HCT116 (cell line): ENCODE measurements at regions not wholly inside any gene's neighbourhood (a gene's known extent, or its start where the extent isn't known, plus 50 kb on each side); places are given as distances from the start of the nearest gene placed in this dataset.

Source experiments
- ATAC-seq: fragments of 200-7000 bp; cut with Tn5 transposase; 2 replicates; pipeline ENCODE4 v1.9.1; 2020; ENCODE audit warnings: mild to moderate bottlenecking, moderate library complexity
- BruUV-seq: library from RNA; stranded (reverse); fragments of 400-500 nt; replicated peaks from 2 replicates; lab custom pipeline; 2021; lab: Mats Ljungman, UMichigan
- CTCF ChIA-PET: fragments of 300-600 bp; sonication (Branson Sonifier 250); formaldehyde crosslinking; loops from one replicate; lab custom pipeline; 2021; ENCODE audit warnings: antibody characterized with exemption; lab: Charles Lee
- POLR2A ChIA-PET: fragments of 300-600, 350-600 bp; sonication (Branson Sonifier 250); formaldehyde crosslinking; loops from one replicate; lab custom pipeline; 2021; ENCODE audit warnings: antibody characterized with exemption; lab: Charles Lee
- RAD21 ChIA-PET, 2 experiments: fragments of 300-600 bp; sonication (Branson Sonifier 250); formaldehyde crosslinking; loops; one replicate each; lab custom pipeline; 2023; ENCODE audit warnings: low total read pairs in 2 of 2; ENCODE audit not compliant: uncharacterized antibody in 2 of 2, unreplicated experiment in 2 of 2, low non-redundant PET in 1 of 2; lab: Charles Lee
- DNase-seq: peaks from one replicate; pipeline ENCODE4 v3.0.0-alpha.2; 2010; ENCODE audit warnings: low read depth, low spot score
- H2AFZ ChIP-seq: fragments of 200-600 bp; shearing (Covaris generic), sonication (generic); 2 replicates; pipeline ENCODE4 v1.6.1; 2017; ENCODE audit warnings: low read depth, mixed run types, mixed read lengths, antibody characterized with exemption, low read length; ENCODE audit not compliant: poor library complexity, severe bottlenecking
- H3K27ac ChIP-seq: 2 replicates; pipeline ENCODE4 v1.5.1; 2012; ENCODE audit warnings: low read depth, low read length
- H3K27me3 ChIP-seq: fragments of 200-600 bp; sonication (generic); 2 replicates; pipeline ENCODE4 v1.6.1; 2016; ENCODE audit warnings: mixed run types, low read length, mixed read lengths; ENCODE audit not compliant: insufficient read depth
- H3K36me3 ChIP-seq, 2 experiments: fragments of 200-500 bp in 1 of 2; fragments of 200-600 bp in 1 of 2; sonication (Bioruptor generic) in 1 of 2; sonication (generic) in 1 of 2; 2 replicates each; pipeline versions ENCODE4 v1.5.1 to v1.6.1; 2014 to 2016; ENCODE audit warnings: low read length in 2 of 2, inconsistent platforms in 1 of 2, mixed read lengths in 1 of 2, mixed run types in 1 of 2; ENCODE audit not compliant: insufficient read depth in 2 of 2, control insufficient read depth in 1 of 2
- H3K4me1 ChIP-seq, 2 experiments: fragments of 200-600 bp in 1 of 2; sonication (generic) in 1 of 2; 2 replicates each; pipeline versions ENCODE4 v1.5.1 to v1.6.1; 2012 to 2017; ENCODE audit warnings: low read length in 2 of 2, inconsistent platforms in 1 of 2, mild to moderate bottlenecking in 1 of 2, mixed read lengths in 1 of 2, mixed run types in 1 of 2, moderate library complexity in 1 of 2; ENCODE audit not compliant: insufficient read depth in 2 of 2, control insufficient read depth in 1 of 2
- H3K4me2 ChIP-seq: fragments of 200-600 bp; sonication (generic); 2 replicates; pipeline ENCODE4 v1.6.1; 2017; ENCODE audit warnings: mixed run types, low read length, mixed read lengths
- H3K4me3 ChIP-seq, 2 experiments: fragments of 200-600 bp in 1 of 2; sonication (generic) in 1 of 2; replicated peaks in 1 of 2; 2 replicates each; pipeline ENCODE4 v1.5.1; 2011 to 2016; ENCODE audit warnings: low read length in 2 of 2, control low read depth in 1 of 2, low read depth in 1 of 2, mild to moderate bottlenecking in 1 of 2, mixed read lengths in 1 of 2, mixed run types in 1 of 2
- H3K79me2 ChIP-seq: fragments of 200-600 bp; sonication (generic); 2 replicates; pipeline ENCODE4 v1.6.1; 2017; ENCODE audit warnings: mild to moderate bottlenecking, mixed run types, low read length, moderate library complexity, mixed read lengths; ENCODE audit not compliant: insufficient read depth
- H3K9ac ChIP-seq: fragments of 200-600 bp; sonication (generic); 2 replicates; pipeline ENCODE4 v1.6.1; 2016; ENCODE audit warnings: low read length, mixed read lengths
- H3K9me2 ChIP-seq: fragments of 200-600 bp; sonication (generic), shearing (Covaris generic); 2 replicates; pipeline ENCODE4 v1.6.1; 2017; ENCODE audit warnings: mixed run types, mild to moderate bottlenecking, moderate library complexity; ENCODE audit not compliant: insufficient read depth
- H3K9me3 ChIP-seq, 2 experiments: fragments of 200-500 bp in 1 of 2; fragments of 200-600 bp in 1 of 2; sonication (Bioruptor generic) in 1 of 2; sonication (generic) in 1 of 2; 2 replicates each; pipeline ENCODE4 v1.6.1; 2014 to 2017; ENCODE audit warnings: low read length in 2 of 2, mixed read lengths in 2 of 2, inconsistent platforms in 1 of 2, low read depth in 1 of 2, mild to moderate bottlenecking in 1 of 2, mixed run types in 1 of 2, moderate library complexity in 1 of 2; ENCODE audit not compliant: control insufficient read depth in 1 of 2, insufficient read depth in 1 of 2
- H4K20me1 ChIP-seq: fragments of 200-600 bp; sonication (generic), shearing (Covaris generic); 2 replicates; pipeline ENCODE4 v1.6.1; 2017; ENCODE audit warnings: mixed run types, mild to moderate bottlenecking, moderate library complexity; ENCODE audit not compliant: insufficient read depth
- CBX3 ChIP-seq: IDR thresholded peaks from 2 replicates; pipeline ENCODE4 v1.6.1; 2012; ENCODE audit warnings: low read depth
- CEBPB ChIP-seq: IDR thresholded peaks from 2 replicates; pipeline ENCODE4 v1.6.1; 2012; ENCODE audit warnings: low read depth
- EZH2 ChIP-seq: fragments of 200-600 bp; sonication (generic); IDR thresholded peaks from 2 replicates; pipeline ENCODE4 v1.6.1; 2017; ENCODE audit warnings: antibody characterized with exemption, mixed run types
- JUND ChIP-seq: IDR thresholded peaks from 2 replicates; pipeline ENCODE4 v1.6.1; 2012
- POLR2A ChIP-seq: IDR thresholded peaks from 2 replicates; pipeline ENCODE4 v1.7.0; 2011; ENCODE audit warnings: borderline replicate concordance; ENCODE audit not compliant: insufficient read depth, insufficient read length; ENCODE audit errors: extremely low read depth
- RAD21 ChIP-seq: IDR thresholded peaks from 2 replicates; pipeline ENCODE4 v1.6.1; 2012; ENCODE audit warnings: low read depth, mild to moderate bottlenecking
- SP1 ChIP-seq: IDR thresholded peaks from 2 replicates; pipeline ENCODE4 v1.6.1; 2012; ENCODE audit warnings: low read depth
- SRF ChIP-seq: IDR thresholded peaks from 2 replicates; pipeline ENCODE4 v1.6.1; 2012; ENCODE audit warnings: low read depth
- intact Hi-C: fragments of 100-400 bp; cut with micrococcal nuclease; formaldehyde crosslinking; loops from 2 replicates; pipeline ENCODE4 v1.10.0; 2022

DNA sequence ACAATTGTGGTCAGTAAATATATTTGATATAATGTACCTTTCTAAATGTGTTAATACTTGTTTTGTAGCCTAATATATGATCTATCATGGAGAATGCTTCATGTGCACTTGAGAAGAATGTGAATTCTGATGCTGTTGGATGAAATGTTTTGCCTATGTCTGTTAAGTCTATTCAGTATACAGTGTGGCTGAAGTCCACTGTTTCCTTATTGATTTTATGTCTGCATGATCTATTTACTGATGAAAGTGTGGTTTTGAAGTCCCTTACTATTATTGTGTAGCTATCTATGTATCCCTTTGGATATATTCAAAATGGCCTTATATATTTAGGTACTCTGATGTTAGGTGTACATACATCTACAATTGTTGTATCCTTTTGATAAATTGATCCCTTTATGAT, 515.8 kb upstream of the EPHA5 start:
- RAD21 ChIA-PET, result no interaction called here
- TF ChIP-seq CEBPB (no peak), EZH2 (no peak), RAD21 (no peak), CBX3 (no peak), POLR2A (no peak)
- TF ChIP-seq, all 23 proteins: peak for 0
- Histone ChIP-seq H3K4me3 (no peak overlapping the region), H3K79me2 (no peaks in the 10 kb centered on the region), H3K4me2 (no peak overlapping the region), H3K9ac (no peak overlapping the region), H3K9me2 (no peaks in the 10 kb centered on the region), H4K20me1 (no peaks in the 10 kb centered on the region), H3K4me1 (no peaks in the 10 kb centered on the region), H3K9me3 (peaks cover 8 to 25% of the 10 kb centered on the region in 2 experiments; a peak in 2 of 4 replicates), H2AFZ (no peak overlapping the region), H3K36me3 (no peaks in the 10 kb centered on the region), H3K27ac (no peak overlapping the region), H3K27me3 (no peaks in the 10 kb centered on the region)
- no peak for DNase-seq
- ATAC-seq, result no peak
- POLR2A ChIA-PET, result no interaction called here
- no TSS peak for BruUV-seq
- intact Hi-C loops, result no loop called here
- CTCF ChIA-PET, result no interaction called here

DNA sequence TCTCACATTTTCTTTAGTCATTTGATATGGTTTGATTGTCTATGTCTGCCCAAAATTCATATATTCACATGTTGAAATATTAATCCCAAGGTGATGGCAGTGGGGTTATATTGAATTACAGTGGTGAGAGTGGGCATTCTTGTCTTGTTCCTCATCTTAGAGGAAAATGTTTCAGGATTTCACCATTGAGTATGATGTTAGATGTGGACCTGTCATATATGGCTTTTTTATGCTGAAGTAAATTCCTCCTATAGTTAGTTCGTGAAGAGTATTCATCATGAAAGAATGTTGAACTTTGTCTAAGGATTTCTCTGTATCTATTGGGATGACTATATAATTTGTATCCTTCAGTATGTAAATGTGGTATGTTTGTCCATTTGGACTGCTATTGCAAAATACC, 512.3 kb upstream of the EPHA5 start:
- no peaks in the 10 kb centered on the region for H3K36me3 ChIP-seq
- DNase-seq, result no peak
- ChIA-PET POLR2A (no interaction called here), CTCF (no interaction called here), RAD21 (no interaction called here)
- no peak overlapping the region for H2AFZ ChIP-seq
- H3K9me2 ChIP-seq, result no peaks in the 10 kb centered on the region
- H3K4me2 ChIP-seq, result no peak overlapping the region
- intact Hi-C loops, result no loop called here
- no peak overlapping the region for H3K27ac ChIP-seq
- no peak overlapping the region for H3K4me3 ChIP-seq
- no peaks in the 10 kb centered on the region for H3K4me1 ChIP-seq
- TF ChIP-seq JUND (no peak), SP1 (no peak), POLR2A (no peak), CEBPB (no peak), SRF (no peak)
- H3K9me3 ChIP-seq, result peaks cover 3 to 24% of the 10 kb centered on the region in 2 experiments; a peak in 2 of 4 replicates
- no peaks in the 10 kb centered on the region for H4K20me1 ChIP-seq
- no TSS peak for BruUV-seq
- no peaks in the 10 kb centered on the region for H3K27me3 ChIP-seq
- H3K79me2 ChIP-seq, result no peaks in the 10 kb centered on the region
- H3K9ac ChIP-seq, result no peak overlapping the region
- no peak for ATAC-seq
